ENCODE measurements at regions not wholly inside any gene's neighbourhood (a gene's known extent, or its start where the extent isn't known, plus 50 kb on each side); places are given as distances from the start of the nearest gene placed in this dataset.

DNA sequence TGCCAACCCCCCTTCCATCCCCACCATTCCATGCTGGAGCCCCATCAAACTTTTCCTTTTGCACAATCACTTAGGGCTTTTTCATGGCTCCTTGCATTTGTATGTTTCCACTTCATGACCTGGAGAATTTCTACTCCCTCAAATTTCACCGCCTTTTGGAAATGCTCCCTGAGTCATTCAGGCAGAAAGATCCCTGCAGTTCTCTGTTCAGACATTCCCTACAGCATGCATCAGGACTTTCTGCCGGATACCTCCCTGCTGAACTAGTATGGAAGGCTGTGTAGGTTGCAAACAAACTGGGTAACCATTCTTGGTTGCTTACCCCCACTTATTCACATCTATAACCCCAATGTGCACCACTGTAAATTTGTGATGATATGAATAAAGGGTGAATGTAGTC lies 389.6 kb upstream of the CELF4 start:
- TF ChIP-seq CTCF (IDR thresholded peaks at IDR 0.05) (no peak), POLR2A (IDR thresholded peaks at IDR 0.05) (no peak), EP300 (IDR thresholded peaks at IDR 0.05) (no peak)

Data from ovary (tissue), 3 donors.